ENCODE measurements at regions not wholly inside any gene's neighbourhood (a gene's known extent, or its start where the extent isn't known, plus 50 kb on each side); places are given as distances from the start of the nearest gene placed in this dataset.

- no peak for DNase-seq (ENCODE audit: low read depth in 1 of 2, low spot score in 1 of 2)
- no peak overlapping the region for H3K27ac ChIP-seq
- H3K36me3 ChIP-seq, result no peaks in the 10 kb centered on the region
These were observed 184.2 kb upstream of the PPP1R3A start for GRCh38 chr7:114102996-114103395.

GRCh38 chr7:114102131-114102530 lies 183.3 kb upstream of the PPP1R3A start:
- Histone ChIP-seq H3K36me3 (no peaks in the 10 kb centered on the region), H3K27ac (no peak overlapping the region), H3K9me3 (ENCODE audit: low read depth) (no peaks in the 10 kb centered on the region), H3K4me1 (ENCODE audit: low read depth) (no peaks in the 10 kb centered on the region), H3K4me3 (no peak overlapping the region), H3K27me3 (no peaks in the 10 kb centered on the region)
- DNase-seq (ENCODE audit: low read depth in 1 of 2, low spot score in 1 of 2), result no peak
- no peak for TF ChIP-seq CTCF (IDR thresholded peaks at IDR 0.05; ENCODE audit: low read depth, low read length)

More at GRCh38 chr7:114102996-114103395, 184.2 kb upstream of the PPP1R3A start:
- Histone ChIP-seq H3K4me3 (no peak overlapping the region), H3K27me3 (no peaks in the 10 kb centered on the region), H3K9me3 (ENCODE audit: low read depth) (no peaks in the 10 kb centered on the region), H3K4me1 (ENCODE audit: low read depth) (no peaks in the 10 kb centered on the region)
- no peak for TF ChIP-seq CTCF (IDR thresholded peaks at IDR 0.05; ENCODE audit: low read depth, low read length)

DNA sequence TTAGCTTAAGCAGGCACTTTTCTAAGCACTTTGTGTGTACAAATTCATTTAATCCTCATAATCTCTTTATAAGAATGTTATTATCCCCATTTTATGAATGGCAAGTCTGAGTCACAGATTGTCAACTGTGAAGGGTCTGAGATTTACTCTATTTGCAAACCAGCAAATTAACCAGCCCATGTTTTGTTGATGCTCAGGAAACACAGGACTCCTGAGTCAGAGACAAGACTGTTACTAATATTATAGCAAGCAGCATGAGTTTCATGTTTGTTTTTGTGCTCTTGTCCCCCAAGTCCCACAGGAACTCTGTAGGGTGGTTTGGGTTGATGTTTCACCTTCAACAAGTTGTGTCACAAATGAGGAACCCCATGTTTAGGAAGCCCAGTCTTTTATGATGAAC lies 182.0 kb upstream of the PPP1R3A start:
- Histone ChIP-seq H3K4me3 (no peak overlapping the region), H3K4me1 (ENCODE audit: low read depth) (no peaks in the 10 kb centered on the region), H3K9me3 (ENCODE audit: low read depth) (no peaks in the 10 kb centered on the region), H3K36me3 (no peaks in the 10 kb centered on the region), H3K27me3 (no peaks in the 10 kb centered on the region), H3K27ac (no peak overlapping the region)
- no peak for TF ChIP-seq CTCF (IDR thresholded peaks at IDR 0.05; ENCODE audit: low read depth, low read length)
- DNase-seq (ENCODE audit: low read depth in 1 of 2, low spot score in 1 of 2), result no peak

DNA sequence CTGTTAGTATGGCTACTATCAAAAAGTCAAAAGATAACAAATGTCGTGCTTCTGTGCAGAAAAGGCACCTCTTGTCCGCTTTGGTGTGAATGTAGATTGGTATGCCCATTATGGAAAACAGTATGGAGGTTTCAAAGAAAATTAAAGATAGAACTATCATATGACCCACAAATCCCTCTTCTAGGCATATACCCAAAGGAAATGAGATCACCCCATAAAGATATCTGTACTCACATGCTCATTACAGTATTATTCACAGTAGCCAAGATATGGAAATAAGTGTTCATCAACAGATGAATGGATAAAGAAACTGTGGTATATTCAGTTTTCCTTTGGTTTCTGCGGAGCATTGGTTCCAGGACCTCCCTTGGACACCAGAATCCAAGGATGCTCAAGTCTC lies 180.5 kb upstream of the PPP1R3A start:
- Histone ChIP-seq H3K36me3 (no peaks in the 10 kb centered on the region), H3K9me3 (ENCODE audit: low read depth) (no peaks in the 10 kb centered on the region)
- DNase-seq (ENCODE audit: low read depth in 1 of 2, low spot score in 1 of 2), result no peak

DNA sequence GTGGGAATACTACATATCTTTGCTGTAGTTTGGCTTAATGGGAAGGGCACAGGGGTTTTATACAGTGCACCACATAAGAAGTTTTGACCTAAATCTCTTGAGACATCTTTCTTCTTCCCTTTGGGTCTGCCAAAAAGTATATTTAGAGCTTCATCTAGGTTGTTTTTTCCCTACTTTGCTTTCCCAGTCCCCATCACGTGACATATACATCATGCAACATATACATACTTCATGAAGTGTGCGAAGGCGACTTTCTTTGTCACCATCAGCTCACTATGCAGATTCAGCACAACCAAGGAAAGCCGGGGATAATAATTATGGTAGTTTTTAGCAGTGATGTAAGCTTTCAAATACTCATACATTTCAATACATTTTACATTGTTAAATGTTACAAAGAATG lies 177.1 kb upstream of the PPP1R3A start:
- DNase-seq (ENCODE audit: low read depth in 1 of 2, low spot score in 1 of 2), result no peak
- Histone ChIP-seq H3K4me1 (ENCODE audit: low read depth) (no peaks in the 10 kb centered on the region), H3K9me3 (ENCODE audit: low read depth) (no peaks in the 10 kb centered on the region), H3K27me3 (peaks cover 24% of the 10 kb centered on the region), H3K4me3 (no peak overlapping the region), H3K27ac (no peak overlapping the region), H3K36me3 (no peaks in the 10 kb centered on the region)
- no peak for TF ChIP-seq CTCF (IDR thresholded peaks at IDR 0.05; ENCODE audit: low read depth, low read length)

More for the DNA sequence above, 180.5 kb upstream of the PPP1R3A start:
- TF ChIP-seq CTCF (IDR thresholded peaks at IDR 0.05; ENCODE audit: low read depth, low read length), result no peak
- Histone ChIP-seq H3K4me1 (ENCODE audit: low read depth) (no peaks in the 10 kb centered on the region), H3K4me3 (no peak overlapping the region), H3K27me3 (no peaks in the 10 kb centered on the region), H3K27ac (no peak overlapping the region)

GRCh38 chr7:114088470-114088940 lies 169.7 kb upstream of the PPP1R3A start:
- Histone ChIP-seq H3K27me3 (peaks cover 98% of the 10 kb centered on the region), H3K4me3 (no peak overlapping the region)

More at GRCh38 chr7:114088470-114088940, 169.7 kb upstream of the PPP1R3A start:
- H3K27ac ChIP-seq, result no peak overlapping the region
- peak in 1 of 2 donors; percentile 0 for DNase-seq (ENCODE audit: low read depth in 1 of 2, low spot score in 1 of 2)
- no peaks in the 10 kb centered on the region for H3K4me1 ChIP-seq (ENCODE audit: low read depth)
- no peak for TF ChIP-seq CTCF (IDR thresholded peaks at IDR 0.05; ENCODE audit: low read depth, low read length)
- H3K9me3 ChIP-seq (ENCODE audit: low read depth), result no peaks in the 10 kb centered on the region
- no peaks in the 10 kb centered on the region for H3K36me3 ChIP-seq
